ENCODE measurements at regions not wholly inside any gene's neighbourhood (a gene's known extent, or its start where the extent isn't known, plus 50 kb on each side); places are given as distances from the start of the nearest gene placed in this dataset.

GRCh38 chr4:34112573-34112972 lies 2131.7 kb downstream of the ARAP2 start:
- Mint-ChIP-seq H3K27ac (no peak overlapping the region), H3K4me1 (no peaks in the 10 kb centered on the region), H3K36me3 (no peaks in the 10 kb centered on the region), H3K4me3 (no peak overlapping the region), H3K9me3 (peaks cover 0 to 6% (median 2%) of the 10 kb centered on the region in 8 donors), H3K27me3 (no peaks in the 10 kb centered on the region)
- no peaks in the 10 kb centered on the region for H3K4me1 ChIP-seq (ENCODE audit: insufficient read depth, low read length)
- no peaks in the 10 kb centered on the region for H3K9me3 ChIP-seq (ENCODE audit: control insufficient read depth in 1 of 2, low read length in 2 of 2)
- H3K4me3 ChIP-seq (ENCODE audit: low read length in 2 of 2), result no peak overlapping the region
- ChIA-PET POLR2A (ENCODE audit: partially characterized antibody) (no interaction called here), CTCF (ENCODE audit: partially characterized antibody) (no interaction called here)
- H3K27me3 ChIP-seq (ENCODE audit: insufficient read depth, low read length), result no peaks in the 10 kb centered on the region
- intact Hi-C loops (cut with micrococcal nuclease), result no loop called here
- no peak for DNase-seq
- no peak overlapping the region for H3K27ac ChIP-seq (ENCODE audit: low read depth, low read length)
- H3K36me3 ChIP-seq (ENCODE audit: insufficient read depth, low read length), result no peaks in the 10 kb centered on the region

GRCh38 chr4:34138385-34138784 lies 2105.9 kb downstream of the ARAP2 start:
- H3K27me3 Mint-ChIP-seq, result no peaks in the 10 kb centered on the region
- CTCF ChIA-PET (ENCODE audit: partially characterized antibody), result no interaction called here

GRCh38 chr4:34139346-34139745 lies 2105.0 kb downstream of the ARAP2 start:
- H3K9me3 ChIP-seq (ENCODE audit: control insufficient read depth in 1 of 2, low read length in 2 of 2), result no peaks in the 10 kb centered on the region
- H3K36me3 Mint-ChIP-seq, result no peaks in the 10 kb centered on the region
- H3K4me1 ChIP-seq (ENCODE audit: insufficient read depth, low read length), result no peaks in the 10 kb centered on the region
- DNase-seq, result no peak
- POLR2A ChIA-PET (ENCODE audit: partially characterized antibody), result no interaction called here
- H3K4me3 ChIP-seq (ENCODE audit: low read length in 2 of 2), result no peak overlapping the region
- no peaks in the 10 kb centered on the region for H3K27me3 ChIP-seq (ENCODE audit: insufficient read depth, low read length)
- H3K4me3 Mint-ChIP-seq, result no peak overlapping the region
- no peak overlapping the region for H3K27ac ChIP-seq (ENCODE audit: low read depth, low read length)
- CTCF ChIA-PET (ENCODE audit: partially characterized antibody), result no interaction called here
- intact Hi-C loops (cut with micrococcal nuclease), result no loop called here
- H3K27ac Mint-ChIP-seq, result no peak overlapping the region
- H3K4me1 Mint-ChIP-seq, result no peaks in the 10 kb centered on the region
- no peaks in the 10 kb centered on the region for H3K36me3 ChIP-seq (ENCODE audit: insufficient read depth, low read length)
- no peaks in the 10 kb centered on the region for H3K27me3 Mint-ChIP-seq
- H3K9me3 Mint-ChIP-seq, result peaks cover 0 to 21% (median 6%) of the 10 kb centered on the region in 8 donors

More at GRCh38 chr4:34138385-34138784, 2105.9 kb downstream of the ARAP2 start:
- peaks cover 0 to 21% (median 7%) of the 10 kb centered on the region in 8 donors for H3K9me3 Mint-ChIP-seq
- no peak overlapping the region for H3K4me3 Mint-ChIP-seq
- H3K27ac Mint-ChIP-seq, result no peak overlapping the region
- Histone ChIP-seq H3K27me3 (ENCODE audit: insufficient read depth, low read length) (no peaks in the 10 kb centered on the region), H3K27ac (ENCODE audit: low read depth, low read length) (no peak overlapping the region), H3K9me3 (ENCODE audit: control insufficient read depth in 1 of 2, low read length in 2 of 2) (no peaks in the 10 kb centered on the region), H3K36me3 (ENCODE audit: insufficient read depth, low read length) (no peaks in the 10 kb centered on the region), H3K4me3 (ENCODE audit: low read length in 2 of 2) (no peak overlapping the region), H3K4me1 (ENCODE audit: insufficient read depth, low read length) (no peaks in the 10 kb centered on the region)
- H3K36me3 Mint-ChIP-seq, result no peaks in the 10 kb centered on the region
- no peak for DNase-seq
- POLR2A ChIA-PET (ENCODE audit: partially characterized antibody), result no interaction called here
- intact Hi-C loops (cut with micrococcal nuclease), result no loop called here
- H3K4me1 Mint-ChIP-seq, result no peaks in the 10 kb centered on the region

- H3K27ac Mint-ChIP-seq, result no peak overlapping the region
- H3K27me3 Mint-ChIP-seq, result no peaks in the 10 kb centered on the region
- CTCF ChIA-PET (ENCODE audit: partially characterized antibody), result no interaction called here
- Histone ChIP-seq H3K27me3 (ENCODE audit: insufficient read depth, low read length) (no peaks in the 10 kb centered on the region), H3K36me3 (ENCODE audit: insufficient read depth, low read length) (no peaks in the 10 kb centered on the region), H3K4me3 (ENCODE audit: low read length in 2 of 2) (no peak overlapping the region), H3K4me1 (ENCODE audit: insufficient read depth, low read length) (no peaks in the 10 kb centered on the region), H3K27ac (ENCODE audit: low read depth, low read length) (no peak overlapping the region), H3K9me3 (ENCODE audit: control insufficient read depth in 1 of 2, low read length in 2 of 2) (no peaks in the 10 kb centered on the region)
- H3K9me3 Mint-ChIP-seq, result peaks cover 0 to 8% (median 4%) of the 10 kb centered on the region in 8 donors
- no peak for DNase-seq
- intact Hi-C loops (cut with micrococcal nuclease), result no loop called here
- H3K4me1 Mint-ChIP-seq, result no peaks in the 10 kb centered on the region
- H3K4me3 Mint-ChIP-seq, result no peak overlapping the region
- no peaks in the 10 kb centered on the region for H3K36me3 Mint-ChIP-seq
- POLR2A ChIA-PET (ENCODE audit: partially characterized antibody), result no interaction called here
Measured at GRCh38 chr4:34148322-34148908, 2095.9 kb downstream of the ARAP2 start.

GRCh38 chr4:34157547-34157946 lies 2086.8 kb downstream of the ARAP2 start:
- Histone ChIP-seq H3K36me3 (ENCODE audit: insufficient read depth, low read length) (no peaks in the 10 kb centered on the region), H3K4me1 (ENCODE audit: insufficient read depth, low read length) (no peaks in the 10 kb centered on the region), H3K4me3 (ENCODE audit: low read length in 2 of 2) (no peak overlapping the region), H3K27me3 (ENCODE audit: insufficient read depth, low read length) (no peaks in the 10 kb centered on the region), H3K9me3 (ENCODE audit: control insufficient read depth in 1 of 2, low read length in 2 of 2) (no peaks in the 10 kb centered on the region), H3K27ac (ENCODE audit: low read depth, low read length) (no peak overlapping the region)
- ChIA-PET POLR2A (ENCODE audit: partially characterized antibody) (no interaction called here), CTCF (ENCODE audit: partially characterized antibody) (no interaction called here)
- no peak overlapping the region for H3K27ac Mint-ChIP-seq
- DNase-seq, result no peak
- H3K4me3 Mint-ChIP-seq, result no peak overlapping the region
- no peaks in the 10 kb centered on the region for H3K36me3 Mint-ChIP-seq
- no peaks in the 10 kb centered on the region for H3K4me1 Mint-ChIP-seq
- H3K9me3 Mint-ChIP-seq, result peaks cover 0 to 34% (median 11%) of the 10 kb centered on the region in 8 donors
- no peaks in the 10 kb centered on the region for H3K27me3 Mint-ChIP-seq
- intact Hi-C loops (cut with micrococcal nuclease), result no loop called here

- no peak overlapping the region for H3K27ac ChIP-seq (ENCODE audit: low read depth, low read length)
- Mint-ChIP-seq H3K9me3 (peaks cover 0 to 38% (median 12%) of the 10 kb centered on the region in 8 donors), H3K36me3 (no peaks in the 10 kb centered on the region), H3K4me1 (no peaks in the 10 kb centered on the region), H3K27me3 (no peaks in the 10 kb centered on the region), H3K4me3 (no peak overlapping the region), H3K27ac (no peak overlapping the region)
- CTCF ChIA-PET (ENCODE audit: partially characterized antibody), result no interaction called here
- DNase-seq, result no peak
- no peaks in the 10 kb centered on the region for H3K36me3 ChIP-seq (ENCODE audit: insufficient read depth, low read length)
- POLR2A ChIA-PET (ENCODE audit: partially characterized antibody), result no interaction called here
- no peaks in the 10 kb centered on the region for H3K27me3 ChIP-seq (ENCODE audit: insufficient read depth, low read length)
- H3K4me3 ChIP-seq (ENCODE audit: low read length in 2 of 2), result no peak overlapping the region
- H3K9me3 ChIP-seq (ENCODE audit: control insufficient read depth in 1 of 2, low read length in 2 of 2), result no peaks in the 10 kb centered on the region
- H3K4me1 ChIP-seq (ENCODE audit: insufficient read depth, low read length), result no peaks in the 10 kb centered on the region
- intact Hi-C loops (cut with micrococcal nuclease), result no loop called here
Measured at GRCh38 chr4:34158878-34159277, 2085.4 kb downstream of the ARAP2 start.

GRCh38 chr4:34170946-34171345 lies 2073.4 kb downstream of the ARAP2 start:
- no peak overlapping the region for H3K4me3 ChIP-seq (ENCODE audit: low read length in 2 of 2)
- H3K27me3 Mint-ChIP-seq, result no peaks in the 10 kb centered on the region
- H3K27me3 ChIP-seq (ENCODE audit: insufficient read depth, low read length), result no peaks in the 10 kb centered on the region
- H3K27ac ChIP-seq (ENCODE audit: low read depth, low read length), result no peak overlapping the region
- no peaks in the 10 kb centered on the region for H3K36me3 Mint-ChIP-seq
- H3K9me3 Mint-ChIP-seq, result peaks cover 2 to 29% (median 11%) of the 10 kb centered on the region in 8 donors
- no peak overlapping the region for H3K27ac Mint-ChIP-seq
- no peaks in the 10 kb centered on the region for H3K36me3 ChIP-seq (ENCODE audit: insufficient read depth, low read length)
- no peaks in the 10 kb centered on the region for H3K9me3 ChIP-seq (ENCODE audit: control insufficient read depth in 1 of 2, low read length in 2 of 2)
- ChIA-PET POLR2A (ENCODE audit: partially characterized antibody) (no interaction called here), CTCF (ENCODE audit: partially characterized antibody) (no interaction called here)
- no peak for DNase-seq
- H3K4me3 Mint-ChIP-seq, result no peak overlapping the region
- H3K4me1 ChIP-seq (ENCODE audit: insufficient read depth, low read length), result no peaks in the 10 kb centered on the region
- intact Hi-C loops (cut with micrococcal nuclease), result no loop called here
- no peaks in the 10 kb centered on the region for H3K4me1 Mint-ChIP-seq

- Mint-ChIP-seq H3K36me3 (no peaks in the 10 kb centered on the region), H3K27ac (no peak overlapping the region), H3K4me1 (no peaks in the 10 kb centered on the region), H3K4me3 (no peak overlapping the region), H3K9me3 (peaks cover 2 to 42% (median 17%) of the 10 kb centered on the region in 8 donors), H3K27me3 (no peaks in the 10 kb centered on the region)
- Histone ChIP-seq H3K27me3 (ENCODE audit: insufficient read depth, low read length) (no peaks in the 10 kb centered on the region), H3K4me3 (ENCODE audit: low read length in 2 of 2) (no peak overlapping the region), H3K36me3 (ENCODE audit: insufficient read depth, low read length) (no peaks in the 10 kb centered on the region), H3K4me1 (ENCODE audit: insufficient read depth, low read length) (no peaks in the 10 kb centered on the region), H3K9me3 (ENCODE audit: control insufficient read depth in 1 of 2, low read length in 2 of 2) (peaks cover 0 to 4% of the 10 kb centered on the region in 2 donors), H3K27ac (ENCODE audit: low read depth, low read length) (no peak overlapping the region)
- ChIA-PET POLR2A (ENCODE audit: partially characterized antibody) (no interaction called here), CTCF (ENCODE audit: partially characterized antibody) (no interaction called here)
- intact Hi-C loops (cut with micrococcal nuclease), result no loop called here
- no peak for DNase-seq
Measured at GRCh38 chr4:34176609-34177008, 2067.7 kb downstream of the ARAP2 start.
